Activated naive CD8-positive, alpha-beta T cell treated with anti-CD3 and anti-CD28 coated beads, Interleukin-2, amount 50 U/mL, for 24 hours (primary cell): ENCODE measurements at regions not wholly inside any gene's neighbourhood (a gene's known extent, or its start where the extent isn't known, plus 50 kb on each side); places are given as distances from the start of the nearest gene placed in this dataset.

ENCODE experiments used
- ATAC-seq: fragments of 150-1000 bp; cut with Tn5 transposase; one replicate; pipeline ENCODE4 v1.10.0; 2021
- DNase-seq: peaks from one replicate; pipeline ENCODE4 v3.0.0; 2021
- H3K27ac Mint-ChIP-seq: one replicate; pipeline ENCODE4 v1.8.0; 2021; ENCODE audit warnings: mild to moderate bottlenecking, mixed read lengths
- H3K27me3 Mint-ChIP-seq: one replicate; pipeline ENCODE4 v1.8.0; 2021; ENCODE audit warnings: mixed read lengths
- H3K36me3 Mint-ChIP-seq: one replicate; pipeline ENCODE4 v1.8.0; 2021; ENCODE audit warnings: low read depth, mixed read lengths
- H3K4me1 Mint-ChIP-seq: one replicate; pipeline ENCODE4 v1.8.0; 2021; ENCODE audit warnings: mixed read lengths
- H3K4me3 Mint-ChIP-seq: one replicate; pipeline ENCODE4 v1.8.0; 2021; ENCODE audit warnings: mild to moderate bottlenecking, moderate library complexity, mixed read lengths
- H3K9me3 Mint-ChIP-seq: one replicate; pipeline ENCODE4 v1.8.0; 2021; ENCODE audit warnings: mixed read lengths

DNA sequence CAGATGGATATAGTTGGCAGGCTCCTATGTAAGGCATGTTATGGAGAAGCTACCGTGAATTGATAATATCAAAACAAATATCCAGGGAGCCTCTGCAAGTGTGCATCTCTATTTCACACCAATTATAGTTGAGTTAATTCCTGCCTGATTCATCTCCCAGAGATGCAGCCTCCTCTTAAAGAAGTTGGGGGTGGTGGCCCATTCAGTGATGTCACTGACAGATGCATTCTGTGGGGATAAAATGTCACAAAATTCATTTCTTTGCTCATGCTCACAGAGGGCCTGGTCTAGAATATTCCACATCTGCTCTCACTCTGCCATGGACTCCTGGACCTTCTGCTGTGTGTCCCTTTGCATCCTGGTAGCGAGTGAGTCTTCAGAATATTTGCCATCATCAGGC, 189.1 kb upstream of the PRSS1 start:
- H3K27me3 Mint-ChIP-seq = peaks cover 5% of the 10 kb centered on the region
- H3K9me3 Mint-ChIP-seq = no peaks in the 10 kb centered on the region
- H3K4me1 Mint-ChIP-seq = no peaks in the 10 kb centered on the region
- ATAC-seq (no peak), DNase-seq (no peak)
- no peaks in the 10 kb centered on the region for H3K36me3 Mint-ChIP-seq
- no peak overlapping the region for H3K27ac Mint-ChIP-seq
- H3K4me3 Mint-ChIP-seq = peak overlapping the region; percentile 8

DNA sequence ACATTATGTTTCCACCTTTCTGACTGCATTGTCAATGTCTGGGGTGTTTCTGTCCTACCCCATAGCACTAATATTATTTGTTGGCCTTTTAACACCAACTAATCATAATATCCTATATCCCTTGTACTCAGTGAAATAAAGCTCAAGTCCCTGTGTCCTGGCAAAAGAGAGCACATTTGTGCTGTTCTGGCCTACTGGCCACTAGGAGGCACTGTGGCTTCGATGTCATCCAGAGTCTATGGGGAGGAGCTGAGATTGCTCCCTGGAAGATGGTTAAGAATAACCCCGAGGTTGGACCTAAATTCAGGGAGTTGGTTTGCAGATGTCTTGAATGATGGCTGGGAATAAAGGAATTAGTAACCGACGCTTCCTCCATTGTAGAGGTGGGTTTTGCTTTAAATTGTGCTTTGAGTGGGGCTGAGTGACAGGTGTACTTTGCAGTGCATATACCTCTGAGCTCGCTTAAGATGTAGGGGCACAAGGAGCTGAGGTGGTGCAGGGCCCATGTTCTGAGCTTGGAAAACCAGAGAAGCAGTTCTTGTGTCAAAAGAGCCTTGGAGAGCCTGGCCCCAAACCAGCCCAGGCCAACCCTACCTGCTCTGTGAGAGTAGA, 191.2 kb upstream of the PRSS1 start:
- H3K27ac Mint-ChIP-seq = no peak overlapping the region
- H3K4me3 Mint-ChIP-seq = peak overlapping the region; percentile 25
- no peaks in the 10 kb centered on the region for H3K36me3 Mint-ChIP-seq
- DNase-seq (peak; percentile 54), ATAC-seq (peak; percentile 69)
- H3K27me3 Mint-ChIP-seq = peaks cover 5% of the 10 kb centered on the region
- H3K9me3 Mint-ChIP-seq = no peaks in the 10 kb centered on the region
- no peaks in the 10 kb centered on the region for H3K4me1 Mint-ChIP-seq

DNA sequence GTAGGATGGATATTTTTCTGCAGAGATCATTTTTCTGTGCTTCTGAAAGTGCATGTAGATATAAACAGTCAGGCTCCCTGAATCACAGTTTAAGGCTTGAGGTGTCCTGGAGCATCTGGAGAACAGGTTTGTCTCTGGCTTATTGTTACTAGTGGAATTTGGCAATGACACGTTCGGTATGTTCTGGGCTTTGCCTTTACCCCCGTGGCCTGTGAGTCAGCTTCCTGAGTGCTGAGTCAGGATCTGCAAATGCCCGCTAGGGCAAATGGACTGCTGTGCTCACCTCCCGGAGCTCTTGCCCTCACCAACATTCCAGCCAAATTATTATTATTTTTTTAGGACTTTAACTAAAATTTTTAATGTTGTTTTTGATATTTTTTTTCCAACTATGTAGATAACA, 192.5 kb upstream of the PRSS1 start:
- no peaks in the 10 kb centered on the region for H3K4me1 Mint-ChIP-seq
- peaks cover 5% of the 10 kb centered on the region for H3K27me3 Mint-ChIP-seq
- no peaks in the 10 kb centered on the region for H3K9me3 Mint-ChIP-seq
- no peak for DNase-seq
- H3K27ac Mint-ChIP-seq = no peak overlapping the region
- no peak overlapping the region for H3K4me3 Mint-ChIP-seq
- no peaks in the 10 kb centered on the region for H3K36me3 Mint-ChIP-seq
- ATAC-seq = no peak

DNA sequence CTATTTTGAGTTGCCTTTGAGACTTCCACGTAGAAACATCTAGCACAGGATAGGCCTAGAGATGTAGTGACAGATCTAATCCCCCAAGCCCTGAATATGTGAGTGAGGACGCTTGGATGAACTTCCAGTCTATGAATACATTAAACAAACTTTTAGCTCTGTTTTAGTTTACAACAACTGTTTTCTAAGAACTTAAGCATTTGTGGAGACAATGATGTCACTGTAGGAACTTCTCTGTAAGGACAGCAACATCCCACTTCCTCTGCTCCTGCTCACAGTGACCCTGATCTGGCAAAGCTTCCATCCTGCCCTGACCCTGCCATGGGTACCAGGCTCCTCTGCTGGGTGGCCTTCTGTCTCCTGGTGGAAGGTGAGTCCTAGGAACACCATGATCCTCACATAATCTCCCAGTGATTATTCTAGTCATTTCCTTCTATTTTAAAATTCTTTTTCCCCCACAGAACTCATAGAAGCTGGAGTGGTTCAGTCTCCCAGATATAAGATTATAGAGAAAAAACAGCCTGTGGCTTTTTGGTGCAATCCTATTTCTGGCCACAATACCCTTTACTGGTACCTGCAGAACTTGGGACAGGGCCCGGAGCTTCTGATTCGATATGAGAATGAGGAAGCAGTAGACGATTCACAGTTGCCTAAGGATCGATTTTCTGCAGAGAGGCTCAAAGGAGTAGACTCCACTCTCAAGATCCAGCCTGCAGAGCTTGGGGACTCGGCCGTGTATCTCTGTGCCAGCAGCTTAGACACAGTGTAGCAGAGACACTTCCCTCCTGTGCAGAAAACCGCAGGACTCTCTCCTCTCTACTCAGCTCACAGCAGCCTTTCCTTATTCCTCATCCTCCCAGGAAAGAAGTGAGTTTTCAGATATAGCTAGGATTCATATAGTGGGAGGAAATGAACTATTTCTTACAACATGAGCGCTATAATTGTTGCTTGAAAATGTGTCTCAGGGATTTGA, 194.4 kb upstream of the PRSS1 start:
- no peaks in the 10 kb centered on the region for H3K36me3 Mint-ChIP-seq
- no peak for DNase-seq
- no peak for ATAC-seq
- H3K9me3 Mint-ChIP-seq = no peaks in the 10 kb centered on the region
- peaks cover 7% of the 10 kb centered on the region for H3K27me3 Mint-ChIP-seq
- no peak overlapping the region for H3K4me3 Mint-ChIP-seq
- no peaks in the 10 kb centered on the region for H3K4me1 Mint-ChIP-seq
- H3K27ac Mint-ChIP-seq = peak overlapping the region; percentile 6

DNA sequence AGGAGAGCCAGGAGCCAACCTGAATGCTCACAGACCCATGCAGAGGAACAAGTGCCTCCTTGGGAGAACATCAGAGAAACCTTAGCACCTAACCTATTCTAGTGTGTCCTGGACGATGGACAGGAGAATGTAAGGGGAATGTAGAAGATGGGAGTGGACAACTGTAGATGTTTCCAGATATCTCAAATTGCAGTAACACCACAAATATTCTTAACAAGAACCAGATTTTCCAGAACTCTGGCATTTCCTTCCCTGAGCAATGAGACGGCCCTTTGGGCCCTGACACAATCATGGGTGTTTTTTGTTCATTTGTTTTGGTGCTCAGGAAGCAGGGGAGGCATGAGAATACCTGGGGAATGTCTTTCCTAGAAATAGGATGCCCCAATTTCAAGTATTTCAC, 196.1 kb upstream of the PRSS1 start:
- DNase-seq = no peak
- no peaks in the 10 kb centered on the region for H3K9me3 Mint-ChIP-seq
- ATAC-seq = no peak
- no peak overlapping the region for H3K4me3 Mint-ChIP-seq
- no peaks in the 10 kb centered on the region for H3K36me3 Mint-ChIP-seq
- no peak overlapping the region for H3K27ac Mint-ChIP-seq
- peaks cover 4% of the 10 kb centered on the region for H3K27me3 Mint-ChIP-seq
- H3K4me1 Mint-ChIP-seq = peaks cover 3% of the 10 kb centered on the region

DNA sequence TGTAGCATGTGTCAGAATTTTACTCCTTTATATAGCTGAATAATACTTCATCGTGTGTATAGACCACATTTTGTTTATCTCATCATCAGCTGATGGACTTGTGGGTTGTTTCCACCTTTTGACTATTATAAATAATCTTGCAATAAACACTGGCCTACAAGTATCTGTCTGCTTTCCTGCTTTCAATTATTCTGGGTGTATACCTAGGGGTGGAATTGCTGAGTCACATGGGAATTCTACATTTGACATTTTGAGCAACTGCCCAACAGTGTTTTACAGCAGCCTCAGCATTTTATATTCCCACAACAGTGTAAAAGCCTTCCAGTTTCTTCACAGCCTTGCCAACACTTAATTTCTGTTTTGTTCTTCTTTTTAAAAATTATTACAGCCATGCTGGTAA, 200.3 kb upstream of the PRSS1 start:
- H3K27ac Mint-ChIP-seq = no peak overlapping the region
- DNase-seq (no peak), ATAC-seq (no peak)
- no peak overlapping the region for H3K4me3 Mint-ChIP-seq
- no peaks in the 10 kb centered on the region for H3K9me3 Mint-ChIP-seq
- peaks cover 2% of the 10 kb centered on the region for H3K27me3 Mint-ChIP-seq
- H3K4me1 Mint-ChIP-seq = peaks cover 3% of the 10 kb centered on the region
- H3K36me3 Mint-ChIP-seq = no peaks in the 10 kb centered on the region

DNA sequence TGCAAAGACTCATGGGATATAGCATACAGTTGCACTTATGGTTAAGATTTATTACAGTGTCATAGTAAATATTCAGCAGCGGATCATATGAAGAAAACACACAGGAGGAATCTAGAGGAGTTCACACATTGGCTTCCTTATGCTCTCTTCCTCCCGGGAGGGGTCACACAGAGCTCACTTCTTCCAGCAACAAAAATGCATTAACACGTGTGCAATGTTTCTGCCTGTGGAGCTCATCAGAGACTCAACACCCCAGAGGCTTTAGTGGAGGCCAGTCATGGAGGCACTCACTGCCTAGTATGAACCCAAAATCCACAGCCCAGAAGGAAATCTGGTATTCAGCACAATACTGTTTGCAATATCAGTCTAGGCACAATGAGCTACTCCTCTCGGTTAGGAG, 202.8 kb upstream of the PRSS1 start:
- no peak for DNase-seq
- no peak overlapping the region for H3K4me3 Mint-ChIP-seq
- ATAC-seq = no peak
- H3K4me1 Mint-ChIP-seq = peaks cover 3% of the 10 kb centered on the region
- H3K27me3 Mint-ChIP-seq = peaks cover 2% of the 10 kb centered on the region
- H3K27ac Mint-ChIP-seq = no peak overlapping the region
- no peaks in the 10 kb centered on the region for H3K9me3 Mint-ChIP-seq
- no peaks in the 10 kb centered on the region for H3K36me3 Mint-ChIP-seq

DNA sequence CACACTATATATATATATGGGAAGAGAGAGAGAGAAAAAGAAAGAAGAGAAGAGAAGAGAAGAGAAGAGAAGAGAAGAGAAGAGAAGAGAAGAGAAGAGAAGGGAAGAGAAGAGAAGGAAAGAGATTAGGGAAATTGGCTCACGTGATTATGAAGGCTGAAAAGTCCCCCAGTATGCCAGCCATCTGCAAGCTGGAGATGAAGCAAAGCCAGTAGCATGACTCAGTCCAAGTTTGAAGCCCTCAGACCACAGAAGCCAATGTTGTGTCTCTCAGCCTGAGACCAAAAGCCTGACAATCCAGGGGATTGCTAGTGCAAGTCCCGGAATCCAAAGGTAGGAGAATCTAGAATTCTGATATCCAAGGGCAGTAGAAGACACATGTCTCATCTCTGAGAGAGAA, 206.3 kb upstream of the PRSS1 start:
- H3K4me3 Mint-ChIP-seq = no peak overlapping the region
- no peaks in the 10 kb centered on the region for H3K36me3 Mint-ChIP-seq
- DNase-seq (no peak), ATAC-seq (no peak)
- H3K9me3 Mint-ChIP-seq = no peaks in the 10 kb centered on the region
- no peaks in the 10 kb centered on the region for H3K27me3 Mint-ChIP-seq
- no peak overlapping the region for H3K27ac Mint-ChIP-seq
- H3K4me1 Mint-ChIP-seq = peaks cover 20% of the 10 kb centered on the region

DNA sequence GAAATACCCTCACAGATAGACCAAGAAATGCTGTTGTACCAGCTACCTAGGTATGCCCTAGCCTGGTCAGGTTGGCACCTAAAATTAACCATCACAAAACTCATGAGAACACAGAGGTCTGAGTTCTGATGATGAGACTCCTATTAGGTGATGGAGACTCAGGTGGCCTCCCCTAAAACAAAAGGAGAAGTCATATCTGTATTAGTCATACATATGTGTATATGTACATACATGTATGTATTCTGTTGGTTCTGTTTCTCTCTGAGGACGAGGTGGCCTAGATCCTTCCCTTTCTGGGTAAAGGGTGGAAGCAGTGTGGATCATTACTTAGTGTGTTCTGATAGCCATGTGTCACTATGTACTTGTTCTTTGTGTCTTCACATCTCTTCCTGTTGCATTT, 207.2 kb upstream of the PRSS1 start:
- Mint-ChIP-seq H3K4me3 (no peak overlapping the region), H3K4me1 (peaks cover 20% of the 10 kb centered on the region), H3K27ac (no peak overlapping the region), H3K36me3 (no peaks in the 10 kb centered on the region), H3K27me3 (no peaks in the 10 kb centered on the region), H3K9me3 (no peaks in the 10 kb centered on the region)
- ATAC-seq = no peak
- no peak for DNase-seq

DNA sequence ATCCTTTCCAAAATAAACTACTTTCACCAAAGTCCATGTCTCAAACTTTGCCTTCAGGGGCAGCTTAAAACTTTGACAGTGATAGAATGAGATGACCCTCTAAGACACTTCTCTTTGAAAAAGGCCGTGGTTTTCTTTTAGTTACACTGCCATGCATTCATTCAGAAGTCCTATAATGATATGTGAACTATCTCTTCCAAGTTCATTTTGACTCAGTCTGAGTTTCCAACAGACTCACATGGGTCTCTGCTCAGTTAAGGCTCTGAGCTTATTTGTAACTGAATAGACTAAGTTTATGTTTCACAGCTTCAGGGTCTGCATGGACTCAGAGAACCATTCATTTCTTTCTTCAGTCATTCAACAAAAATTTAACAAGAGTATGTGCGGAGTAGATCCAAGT, 208.9 kb upstream of the PRSS1 start:
- H3K4me3 Mint-ChIP-seq = no peak overlapping the region
- no peaks in the 10 kb centered on the region for H3K27me3 Mint-ChIP-seq
- no peaks in the 10 kb centered on the region for H3K36me3 Mint-ChIP-seq
- H3K4me1 Mint-ChIP-seq = peaks cover 26% of the 10 kb centered on the region
- DNase-seq (no peak), ATAC-seq (no peak)
- no peaks in the 10 kb centered on the region for H3K9me3 Mint-ChIP-seq
- H3K27ac Mint-ChIP-seq = peak overlapping the region; percentile 47

DNA sequence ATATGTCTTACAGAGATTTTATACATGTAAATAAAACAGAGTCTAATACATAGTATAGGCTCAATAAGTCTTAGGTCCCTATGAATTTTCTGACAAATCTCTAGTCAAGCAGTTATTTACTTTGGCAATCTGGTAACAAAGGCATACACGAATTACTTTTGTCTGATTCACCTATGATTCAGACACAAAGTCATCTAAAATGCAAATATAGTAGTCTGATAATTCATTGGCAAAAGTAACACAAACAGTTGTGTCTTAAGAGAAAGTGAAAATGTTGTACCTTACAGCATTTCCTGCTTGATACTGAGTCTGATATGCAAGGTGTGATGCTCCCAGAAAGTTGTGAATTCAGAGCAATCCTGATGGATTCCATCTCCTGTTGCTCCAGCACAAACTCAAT, 209.4 kb upstream of the PRSS1 start:
- ATAC-seq (no peak), DNase-seq (no peak)
- Mint-ChIP-seq H3K36me3 (no peaks in the 10 kb centered on the region), H3K27me3 (no peaks in the 10 kb centered on the region), H3K9me3 (no peaks in the 10 kb centered on the region), H3K4me1 (peaks cover 31% of the 10 kb centered on the region), H3K4me3 (no peak overlapping the region), H3K27ac (peak overlapping the region; percentile 47)

DNA sequence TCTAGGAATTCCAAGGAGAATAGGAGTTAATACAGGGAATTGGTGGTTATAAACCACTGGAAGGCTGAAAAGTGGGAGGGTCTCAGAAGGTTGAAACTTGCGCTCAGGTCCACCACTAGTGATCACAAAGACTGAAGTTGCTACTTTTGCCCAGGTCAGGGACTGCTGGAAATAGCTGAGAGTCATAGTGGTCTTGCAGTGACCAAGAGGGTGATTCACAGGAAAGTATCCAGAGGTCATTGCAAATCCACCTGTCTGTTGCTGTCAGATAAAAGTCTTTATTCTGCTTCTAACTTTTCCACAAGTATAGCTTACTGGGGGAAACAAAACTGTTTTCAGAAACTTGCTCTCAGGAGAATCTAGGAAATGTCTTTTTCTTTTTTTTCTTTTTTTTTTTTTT, 211.5 kb upstream of the PRSS1 start:
- Mint-ChIP-seq H3K4me1 (peaks cover 31% of the 10 kb centered on the region), H3K36me3 (no peaks in the 10 kb centered on the region), H3K9me3 (no peaks in the 10 kb centered on the region), H3K27me3 (no peaks in the 10 kb centered on the region), H3K4me3 (no peak overlapping the region), H3K27ac (no peak overlapping the region)
- ATAC-seq = no peak
- no peak for DNase-seq

DNA sequence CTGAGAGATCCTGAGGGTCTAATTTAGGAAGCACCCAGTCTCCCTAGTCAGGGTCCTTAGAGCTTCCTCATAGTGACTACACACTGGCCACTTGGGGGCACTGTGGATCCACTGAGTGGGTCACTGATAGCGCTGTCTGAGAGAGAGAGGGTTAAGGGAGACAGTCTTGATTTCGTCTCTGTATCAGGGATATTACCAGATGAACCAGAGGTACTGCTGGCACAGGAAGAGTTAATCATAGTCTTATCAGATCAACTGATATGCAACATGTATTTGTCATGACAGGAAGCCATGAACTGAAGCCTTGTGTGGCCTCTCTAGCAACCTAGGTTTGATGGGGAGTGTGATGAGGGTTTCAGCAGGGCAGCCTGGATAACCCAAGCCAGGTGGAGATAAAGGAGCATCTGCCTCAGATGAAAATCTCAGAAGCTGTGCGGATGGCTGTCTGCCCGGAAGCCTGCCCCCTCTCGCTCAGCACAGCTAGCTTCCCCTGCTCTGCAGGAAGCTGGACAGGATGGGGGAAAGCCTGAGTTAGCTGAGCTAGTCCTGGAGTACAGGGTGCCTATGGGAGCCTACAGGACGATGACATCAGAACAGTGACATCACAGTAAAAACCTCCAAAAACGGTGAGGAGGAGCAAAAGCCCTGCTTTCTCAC, 214.0 kb upstream of the PRSS1 start:
- Mint-ChIP-seq H3K9me3 (no peaks in the 10 kb centered on the region), H3K4me1 (peaks cover 28% of the 10 kb centered on the region), H3K36me3 (no peaks in the 10 kb centered on the region), H3K27me3 (peaks cover 2% of the 10 kb centered on the region), H3K27ac (peak overlapping the region; percentile 71), H3K4me3 (peak overlapping the region; percentile 67)
- ATAC-seq (peak; percentile 98), DNase-seq (peak; percentile 80)

DNA sequence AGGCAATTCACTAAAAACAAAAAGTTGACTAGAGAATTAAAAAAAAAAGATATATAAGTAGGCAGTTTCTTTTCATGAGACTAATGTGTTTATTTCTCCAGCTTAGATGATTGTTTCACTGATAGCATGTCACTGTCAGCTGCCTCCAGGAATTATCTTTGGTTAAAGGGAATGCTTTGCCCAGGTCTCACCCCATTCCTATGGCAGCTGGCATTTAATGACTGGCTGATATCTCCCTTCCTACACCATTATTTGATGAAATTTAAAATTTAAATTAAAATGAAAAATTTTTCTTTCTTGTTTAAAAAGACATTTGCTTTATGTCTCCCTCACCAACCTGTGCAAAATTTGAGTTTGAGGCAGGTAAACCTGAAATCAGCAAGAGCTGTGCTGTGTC, 214.5 kb upstream of the PRSS1 start:
- Mint-ChIP-seq H3K36me3 (no peaks in the 10 kb centered on the region), H3K27me3 (peaks cover 2% of the 10 kb centered on the region), H3K27ac (no peak overlapping the region), H3K9me3 (no peaks in the 10 kb centered on the region), H3K4me3 (peak overlapping the region; percentile 67), H3K4me1 (peaks cover 23% of the 10 kb centered on the region)
- DNase-seq (no peak), ATAC-seq (no peak)

DNA sequence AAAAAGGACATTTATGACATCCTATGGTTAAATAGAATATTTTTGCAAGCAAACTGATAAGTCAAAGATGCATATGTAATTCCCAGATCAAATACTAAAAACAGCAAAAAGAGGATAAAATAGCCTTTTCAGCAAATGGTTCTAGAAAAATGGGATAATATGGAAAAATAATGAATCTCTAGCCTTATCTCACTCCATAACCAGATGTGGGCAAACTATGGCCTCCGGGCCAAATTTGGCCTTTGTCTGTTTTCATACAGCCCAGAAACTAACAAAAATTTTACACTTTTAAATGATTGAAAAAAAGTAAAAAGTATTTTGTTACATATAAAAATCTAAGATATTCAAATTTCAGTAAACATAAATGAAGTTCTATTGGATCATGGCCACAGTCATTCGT, 215.4 kb upstream of the PRSS1 start:
- ATAC-seq = no peak
- Mint-ChIP-seq H3K4me1 (peaks cover 16% of the 10 kb centered on the region), H3K27ac (no peak overlapping the region), H3K27me3 (peaks cover 2% of the 10 kb centered on the region), H3K36me3 (no peaks in the 10 kb centered on the region), H3K4me3 (no peak overlapping the region), H3K9me3 (no peaks in the 10 kb centered on the region)
- no peak for DNase-seq
